ENCODE measurements at regions not wholly inside any gene's neighbourhood (a gene's known extent, or its start where the extent isn't known, plus 50 kb on each side); places are given as distances from the start of the nearest gene placed in this dataset.

DNA sequence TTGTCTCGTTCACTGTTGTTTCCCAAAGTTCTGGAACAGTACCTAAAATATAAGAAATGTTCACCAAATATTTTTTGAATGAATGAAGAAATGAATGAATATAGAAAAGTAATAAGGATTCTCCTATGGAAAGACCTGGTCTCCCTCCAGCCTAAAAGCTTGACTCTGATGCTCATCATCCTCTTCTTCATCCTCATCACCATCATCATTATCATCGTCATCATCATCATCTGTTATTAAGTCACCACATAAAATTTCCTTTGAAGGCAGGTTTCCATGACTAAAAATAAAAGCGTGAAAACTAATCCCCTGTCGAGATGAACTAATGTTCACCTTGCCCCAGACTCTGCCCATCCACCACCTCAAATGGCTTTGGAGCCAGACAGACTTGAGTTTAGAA lies 181.4 kb upstream of the PRNP start:
- no peak for ATAC-seq
- TF ChIP-seq ESRRG (CRISPR knock-in tag; IDR thresholded peaks at IDR 0.05) (no peak), SNAI2 (CRISPR knock-in tag; IDR thresholded peaks at IDR 0.05) (no peak), ARNTL (CRISPR knock-in tag; IDR thresholded peaks at IDR 0.05; ENCODE audit: borderline replicate concordance, low read depth) (no peak), TCF4 (CRISPR knock-in tag; IDR thresholded peaks at IDR 0.05; ENCODE audit: borderline replicate concordance) (no peak), OSR1 (CRISPR knock-in tag; IDR thresholded peaks at IDR 0.05) (no peak), BACH2 (CRISPR knock-in tag; IDR thresholded peaks at IDR 0.05; ENCODE audit: borderline replicate concordance) (no peak), ZNF565 (CRISPR knock-in tag; conservative IDR thresholded peaks at IDR 0.05; ENCODE audit: low read depth) (no peak), CSDC2 (CRISPR knock-in tag; IDR thresholded peaks at IDR 0.05) (no peak), ZNF8 (CRISPR knock-in tag; IDR thresholded peaks at IDR 0.05) (no peak), ZFP30 (CRISPR knock-in tag; IDR thresholded peaks at IDR 0.05) (no peak), GLIS3 (CRISPR knock-in tag; IDR thresholded peaks at IDR 0.05) (no peak), ZC3H10 (CRISPR knock-in tag; IDR thresholded peaks at IDR 0.05) (no peak), PPARA (CRISPR knock-in tag; IDR thresholded peaks at IDR 0.05; ENCODE audit: borderline replicate concordance) (no peak), ZFP3 (CRISPR knock-in tag; IDR thresholded peaks at IDR 0.05) (no peak), ZNF70 (CRISPR knock-in tag; IDR thresholded peaks at IDR 0.05) (no peak)
- TF ChIP-seq, protein P1, sequence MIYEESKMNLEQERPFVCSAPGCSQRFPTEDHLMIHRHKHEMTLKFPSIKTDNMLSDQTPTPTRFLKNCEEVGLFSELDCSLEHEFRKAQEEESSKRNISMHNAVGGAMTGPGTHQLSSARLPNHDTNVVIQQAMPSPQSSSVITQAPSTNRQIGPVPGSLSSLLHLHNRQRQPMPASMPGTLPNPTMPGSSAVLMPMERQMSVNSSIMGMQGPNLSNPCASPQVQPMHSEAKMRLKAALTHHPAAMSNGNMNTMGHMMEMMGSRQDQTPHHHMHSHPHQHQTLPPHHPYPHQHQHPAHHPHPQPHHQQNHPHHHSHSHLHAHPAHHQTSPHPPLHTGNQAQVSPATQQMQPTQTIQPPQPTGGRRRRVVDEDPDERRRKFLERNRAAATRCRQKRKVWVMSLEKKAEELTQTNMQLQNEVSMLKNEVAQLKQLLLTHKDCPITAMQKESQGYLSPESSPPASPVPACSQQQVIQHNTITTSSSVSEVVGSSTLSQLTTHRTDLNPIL (CRISPR knock-in tag; IDR thresholded peaks at IDR 0.05; ENCODE audit: low read depth): no peak
- TF ChIP-seq, protein P2, sequence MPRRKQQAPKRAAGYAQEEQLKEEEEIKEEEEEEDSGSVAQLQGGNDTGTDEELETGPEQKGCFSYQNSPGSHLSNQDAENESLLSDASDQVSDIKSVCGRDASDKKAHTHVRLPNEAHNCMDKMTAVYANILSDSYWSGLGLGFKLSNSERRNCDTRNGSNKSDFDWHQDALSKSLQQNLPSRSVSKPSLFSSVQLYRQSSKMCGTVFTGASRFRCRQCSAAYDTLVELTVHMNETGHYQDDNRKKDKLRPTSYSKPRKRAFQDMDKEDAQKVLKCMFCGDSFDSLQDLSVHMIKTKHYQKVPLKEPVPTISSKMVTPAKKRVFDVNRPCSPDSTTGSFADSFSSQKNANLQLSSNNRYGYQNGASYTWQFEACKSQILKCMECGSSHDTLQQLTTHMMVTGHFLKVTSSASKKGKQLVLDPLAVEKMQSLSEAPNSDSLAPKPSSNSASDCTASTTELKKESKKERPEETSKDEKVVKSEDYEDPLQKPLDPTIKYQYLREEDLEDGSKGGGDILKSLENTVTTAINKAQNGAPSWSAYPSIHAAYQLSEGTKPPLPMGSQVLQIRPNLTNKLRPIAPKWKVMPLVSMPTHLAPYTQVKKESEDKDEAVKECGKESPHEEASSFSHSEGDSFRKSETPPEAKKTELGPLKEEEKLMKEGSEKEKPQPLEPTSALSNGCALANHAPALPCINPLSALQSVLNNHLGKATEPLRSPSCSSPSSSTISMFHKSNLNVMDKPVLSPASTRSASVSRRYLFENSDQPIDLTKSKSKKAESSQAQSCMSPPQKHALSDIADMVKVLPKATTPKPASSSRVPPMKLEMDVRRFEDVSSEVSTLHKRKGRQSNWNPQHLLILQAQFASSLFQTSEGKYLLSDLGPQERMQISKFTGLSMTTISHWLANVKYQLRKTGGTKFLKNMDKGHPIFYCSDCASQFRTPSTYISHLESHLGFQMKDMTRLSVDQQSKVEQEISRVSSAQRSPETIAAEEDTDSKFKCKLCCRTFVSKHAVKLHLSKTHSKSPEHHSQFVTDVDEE (CRISPR knock-in tag; IDR thresholded peaks at IDR 0.05): no peak
- TF ChIP-seq, protein P3, sequence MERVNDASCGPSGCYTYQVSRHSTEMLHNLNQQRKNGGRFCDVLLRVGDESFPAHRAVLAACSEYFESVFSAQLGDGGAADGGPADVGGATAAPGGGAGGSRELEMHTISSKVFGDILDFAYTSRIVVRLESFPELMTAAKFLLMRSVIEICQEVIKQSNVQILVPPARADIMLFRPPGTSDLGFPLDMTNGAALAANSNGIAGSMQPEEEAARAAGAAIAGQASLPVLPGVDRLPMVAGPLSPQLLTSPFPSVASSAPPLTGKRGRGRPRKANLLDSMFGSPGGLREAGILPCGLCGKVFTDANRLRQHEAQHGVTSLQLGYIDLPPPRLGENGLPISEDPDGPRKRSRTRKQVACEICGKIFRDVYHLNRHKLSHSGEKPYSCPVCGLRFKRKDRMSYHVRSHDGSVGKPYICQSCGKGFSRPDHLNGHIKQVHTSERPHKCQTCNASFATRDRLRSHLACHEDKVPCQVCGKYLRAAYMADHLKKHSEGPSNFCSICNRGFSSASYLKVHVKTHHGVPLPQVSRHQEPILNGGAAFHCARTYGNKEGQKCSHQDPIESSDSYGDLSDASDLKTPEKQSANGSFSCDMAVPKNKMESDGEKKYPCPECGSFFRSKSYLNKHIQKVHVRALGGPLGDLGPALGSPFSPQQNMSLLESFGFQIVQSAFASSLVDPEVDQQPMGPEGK (CRISPR knock-in tag; IDR thresholded peaks at IDR 0.05; ENCODE audit: borderline replicate concordance): no peak
- TF ChIP-seq, protein P4, sequence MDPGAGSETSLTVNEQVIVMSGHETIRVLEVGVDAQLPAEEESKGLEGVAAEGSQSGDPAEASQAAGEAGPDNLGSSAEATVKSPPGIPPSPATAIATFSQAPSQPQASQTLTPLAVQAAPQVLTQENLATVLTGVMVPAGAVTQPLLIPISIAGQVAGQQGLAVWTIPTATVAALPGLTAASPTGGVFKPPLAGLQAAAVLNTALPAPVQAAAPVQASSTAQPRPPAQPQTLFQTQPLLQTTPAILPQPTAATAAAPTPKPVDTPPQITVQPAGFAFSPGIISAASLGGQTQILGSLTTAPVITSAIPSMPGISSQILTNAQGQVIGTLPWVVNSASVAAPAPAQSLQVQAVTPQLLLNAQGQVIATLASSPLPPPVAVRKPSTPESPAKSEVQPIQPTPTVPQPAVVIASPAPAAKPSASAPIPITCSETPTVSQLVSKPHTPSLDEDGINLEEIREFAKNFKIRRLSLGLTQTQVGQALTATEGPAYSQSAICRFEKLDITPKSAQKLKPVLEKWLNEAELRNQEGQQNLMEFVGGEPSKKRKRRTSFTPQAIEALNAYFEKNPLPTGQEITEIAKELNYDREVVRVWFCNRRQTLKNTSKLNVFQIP (CRISPR knock-in tag; IDR thresholded peaks at IDR 0.05; ENCODE audit: borderline replicate concordance, low read depth): no peak
- TF ChIP-seq, protein P5, sequence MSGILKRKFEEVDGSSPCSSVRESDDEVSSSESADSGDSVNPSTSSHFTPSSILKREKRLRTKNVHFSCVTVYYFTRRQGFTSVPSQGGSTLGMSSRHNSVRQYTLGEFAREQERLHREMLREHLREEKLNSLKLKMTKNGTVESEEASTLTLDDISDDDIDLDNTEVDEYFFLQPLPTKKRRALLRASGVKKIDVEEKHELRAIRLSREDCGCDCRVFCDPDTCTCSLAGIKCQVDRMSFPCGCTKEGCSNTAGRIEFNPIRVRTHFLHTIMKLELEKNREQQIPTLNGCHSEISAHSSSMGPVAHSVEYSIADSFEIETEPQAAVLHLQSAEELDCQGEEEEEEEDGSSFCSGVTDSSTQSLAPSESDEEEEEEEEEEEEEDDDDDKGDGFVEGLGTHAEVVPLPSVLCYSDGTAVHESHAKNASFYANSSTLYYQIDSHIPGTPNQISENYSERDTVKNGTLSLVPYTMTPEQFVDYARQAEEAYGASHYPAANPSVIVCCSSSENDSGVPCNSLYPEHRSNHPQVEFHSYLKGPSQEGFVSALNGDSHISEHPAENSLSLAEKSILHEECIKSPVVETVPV (CRISPR knock-in tag; IDR thresholded peaks at IDR 0.05): no peak

DNA sequence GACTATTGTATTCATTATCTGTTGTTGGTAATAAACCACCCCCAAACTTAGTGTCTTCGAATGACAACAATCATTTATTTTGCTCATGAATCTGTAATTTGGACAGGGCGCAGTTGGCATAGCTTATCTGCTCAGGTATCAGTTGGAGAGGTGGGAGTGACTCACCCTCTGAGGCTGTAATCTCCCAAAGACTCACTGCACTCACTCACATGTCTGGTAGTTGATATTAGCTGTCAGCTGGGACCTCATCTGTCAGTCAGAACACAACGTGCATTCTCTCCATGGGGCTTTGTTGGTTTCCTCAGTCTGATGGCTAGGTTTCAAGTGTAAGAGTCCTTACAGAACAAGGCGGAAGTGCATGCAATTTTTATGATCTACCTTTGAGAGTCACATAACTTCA lies 183.5 kb upstream of the PRNP start:
- no peak for ATAC-seq
- TF ChIP-seq, protein P3 (CRISPR knock-in tag; IDR thresholded peaks at IDR 0.05; ENCODE audit: borderline replicate concordance): no peak
- TF ChIP-seq, protein P1 (CRISPR knock-in tag; IDR thresholded peaks at IDR 0.05; ENCODE audit: low read depth): no peak
- TF ChIP-seq ZFP30 (CRISPR knock-in tag; IDR thresholded peaks at IDR 0.05) (no peak), ISL1 (CRISPR knock-in tag; IDR thresholded peaks at IDR 0.05) (no peak), ZNF70 (CRISPR knock-in tag; IDR thresholded peaks at IDR 0.05) (no peak), TCF4 (CRISPR knock-in tag; IDR thresholded peaks at IDR 0.05; ENCODE audit: borderline replicate concordance) (no peak), ZFP3 (CRISPR knock-in tag; IDR thresholded peaks at IDR 0.05) (no peak), CSDC2 (CRISPR knock-in tag; IDR thresholded peaks at IDR 0.05) (no peak), RARB (CRISPR knock-in tag; IDR thresholded peaks at IDR 0.05) (no peak), ZNF8 (CRISPR knock-in tag; IDR thresholded peaks at IDR 0.05) (no peak), BACH2 (CRISPR knock-in tag; IDR thresholded peaks at IDR 0.05; ENCODE audit: borderline replicate concordance) (no peak), ESRRG (CRISPR knock-in tag; IDR thresholded peaks at IDR 0.05) (no peak), TOX (CRISPR knock-in tag; IDR thresholded peaks at IDR 0.05; ENCODE audit: borderline replicate concordance) (no peak), ZNF565 (CRISPR knock-in tag; conservative IDR thresholded peaks at IDR 0.05; ENCODE audit: low read depth) (no peak)
- TF ChIP-seq, protein P2 (CRISPR knock-in tag; IDR thresholded peaks at IDR 0.05): no peak
